Psoas muscle (tissue), 7 donors: ENCODE measurements at regions not wholly inside any gene's neighbourhood (a gene's known extent, or its start where the extent isn't known, plus 50 kb on each side); places are given as distances from the start of the nearest gene placed in this dataset.

Source experiments
- ATAC-seq, 4 donors: fragments of 200-7000 bp; cut with Tn5 transposase; one replicate each; pipeline ENCODE4 v1.9.1; 2020; ENCODE audit warnings: moderate library complexity in 3 of 4, mild to moderate bottlenecking in 2 of 4
- DNase-seq, 2 donors: peaks; one replicate each; pipeline ENCODE4 v3.0.0-alpha.2; 2020
- H3K27ac ChIP-seq: fragments of 200-600 bp; one replicate; pipeline ENCODE4 v1.8.0; 2022
- H3K27me3 ChIP-seq, 3 donors: fragments of 200-600 bp in 1 of 3; one replicate each; pipeline versions ENCODE4 v1.6.1 to v1.8.0; 2013 to 2022; ENCODE audit warnings: low read length in 2 of 3, mild to moderate bottlenecking in 2 of 3, moderate library complexity in 1 of 3; ENCODE audit not compliant: insufficient read depth in 3 of 3
- H3K36me3 ChIP-seq, 2 donors: fragments of 200-600 bp in 1 of 2; one replicate each; pipeline versions ENCODE4 v1.6.1 to v1.8.0; 2013 to 2022; ENCODE audit warnings: low read depth in 1 of 2, mild to moderate bottlenecking in 1 of 2, moderate library complexity in 1 of 2; ENCODE audit not compliant: insufficient read depth in 1 of 2
- H3K4me1 ChIP-seq: fragments of 200-600 bp; one replicate; pipeline ENCODE4 v1.8.0; 2022
- H3K4me3 ChIP-seq: fragments of 200-600 bp; one replicate; pipeline ENCODE4 v1.8.0; 2022; ENCODE audit warnings: mild to moderate bottlenecking
- H3K9me3 ChIP-seq: fragments of 200-600 bp; one replicate; pipeline ENCODE4 v1.8.0; 2022
- CTCF ChIP-seq: fragments of 200-600 bp; IDR thresholded peaks from one replicate; pipeline ENCODE4 v1.8.0; 2022; ENCODE audit warnings: antibody characterized with exemption
- WGBS, 3 donors: extraction: QIAGEN DNeasy Blood & Tissue Kit; methylation state at CpG; one replicate each; pipeline versions ENCODE4 v1.1.6 to v1.1.7; 2013; 5-methylcytosine and 5-hydroxymethylcytosine counted together
- intact Hi-C, 2 donors: fragments of 100-400 bp; cut with DNase I; formaldehyde crosslinking; loops; one replicate each; pipeline versions ENCODE4 v1.11.0 to v1.14.2; 2022
- donor health status: healthy with polysubstance abuse.
- donor health status: DM: no; HTN: no; CAD: no; lungs with moderate emphysema.
- donor health status: Bipolar disorder and iron deficiency.
- donor health status: healthy.
- donor health status: DM: yes; HTN: yes; CAD: no.
- donor health status: DM: no; HTN: no; CAD: no.
- donor health status: DM: yes; HTN: yes; CAD: no.

- 84 to 90% (median 85%) methylated on average over 1 of the region's 1 CpG for WGBS, 3 donors
- Histone ChIP-seq H3K27me3 (peaks cover 0 to 4% (median 3%) of the 10 kb centered on the region in 3 donors), H3K9me3 (peaks cover 20% of the 10 kb centered on the region), H3K4me1 (no peaks in the 10 kb centered on the region), H3K4me3 (no peak overlapping the region), H3K36me3 (no peaks in the 10 kb centered on the region), H3K27ac (no peak overlapping the region)
- intact Hi-C loops = no loop called here
- ATAC-seq (no peak), DNase-seq (no peak)
- TF ChIP-seq CTCF = no peak
These were observed 188.3 kb downstream of the BMP7 start for GRCh38 chr20:57078116-57078515.

GRCh38 chr20:57079031-57080005 lies 187.1 kb downstream of the BMP7 start:
- Histone ChIP-seq H3K4me3 (no peak overlapping the region), H3K36me3 (no peaks in the 10 kb centered on the region), H3K27ac (no peak overlapping the region), H3K9me3 (peaks cover 20% of the 10 kb centered on the region), H3K4me1 (no peaks in the 10 kb centered on the region), H3K27me3 (peaks cover 0 to 4% (median 0%) of the 10 kb centered on the region in 3 donors)
- TF ChIP-seq CTCF = no peak
- intact Hi-C loops = no loop called here
- WGBS, 3 donors = 37 to 59% (median 58%) methylated on average over 2 of the region's 2 CpGs
- no peak for ATAC-seq
- DNase-seq = no peak

- no peak for TF ChIP-seq CTCF
- Histone ChIP-seq H3K27ac (no peak overlapping the region), H3K27me3 (peaks cover 0 to 6% (median 0%) of the 10 kb centered on the region in 3 donors), H3K9me3 (peaks cover 20% of the 10 kb centered on the region), H3K36me3 (no peaks in the 10 kb centered on the region), H3K4me1 (no peaks in the 10 kb centered on the region), H3K4me3 (no peak overlapping the region)
- no peak for DNase-seq
- intact Hi-C loops = no loop called here
- ATAC-seq = no peak
These were observed 185.6 kb downstream of the BMP7 start for GRCh38 chr20:57080796-57081195.

- ATAC-seq = no peak
- no peaks in the 10 kb centered on the region for H3K4me1 ChIP-seq
These were observed 184.0 kb downstream of the BMP7 start for GRCh38 chr20:57082357-57082945.

More at GRCh38 chr20:57082357-57082945, 184.0 kb downstream of the BMP7 start:
- H3K36me3 ChIP-seq = no peaks in the 10 kb centered on the region
- peaks cover 0 to 4% (median 0%) of the 10 kb centered on the region in 3 donors for H3K27me3 ChIP-seq
- H3K27ac ChIP-seq = no peak overlapping the region
- WGBS, 3 donors = 60 to 69% (median 64%) methylated on average over 13 of the region's 13 CpGs
- DNase-seq = no peak
- no peak overlapping the region for H3K4me3 ChIP-seq
- H3K9me3 ChIP-seq = peaks cover 19% of the 10 kb centered on the region
- no peak for TF ChIP-seq CTCF
- intact Hi-C loops = no loop called here
